B cell (primary cell): ENCODE measurements at regions not wholly inside any gene's neighbourhood (a gene's known extent, or its start where the extent isn't known, plus 50 kb on each side); places are given as distances from the start of the nearest gene placed in this dataset.

Experiments
- ATAC-seq: fragments of 200-7000 bp; cut with Tn5 transposase; one replicate; pipeline ENCODE4 v1.10.0; 2021; ENCODE audit warnings: low read depth, mild to moderate bottlenecking, moderate number of reproducible peaks, moderate library complexity
- CTCF ChIA-PET: fragments of 350-600 bp; sonication (Branson Sonifier 250); formaldehyde crosslinking; loops from one replicate; lab custom pipeline; 2021; ENCODE audit warnings: antibody characterized with exemption, inconsistent platforms; lab: Charles Lee
- POLR2A ChIA-PET: fragments of 350-600 bp; sonication (Branson Sonifier 250); formaldehyde crosslinking; loops from one replicate; lab custom pipeline; 2021; ENCODE audit warnings: antibody characterized with exemption; lab: Charles Lee
- DNase-seq: peaks from one replicate; pipeline ENCODE4 v3.0.0; 2013
- H2AFZ ChIP-seq: 2 replicates; pipeline ENCODE4 v1.6.1; 2012; ENCODE audit warnings: mild to moderate bottlenecking, low read depth, low read length; ENCODE audit not compliant: insufficient read depth, poor library complexity, severe bottlenecking
- H3K27ac ChIP-seq, 2 donors: 1 replicate in 1 of 2; 2 replicates in 1 of 2; pipeline ENCODE4 v1.5.1; 2012 to 2013; ENCODE audit warnings: low read length in 2 of 2, mild to moderate bottlenecking in 2 of 2, moderate library complexity in 1 of 2
- H3K27me3 ChIP-seq, 4 experiments: fragments of 200-600 bp in 1 of 4; sonication (generic) in 1 of 4; replicated peaks in 1 of 4; 1 replicate in 2 of 4; 2 replicates in 2 of 4; pipeline versions ENCODE4 v1.6.1 to v1.7.0; 2013 to 2016; ENCODE audit warnings: low read length in 3 of 4, mild to moderate bottlenecking in 2 of 4, mixed read lengths in 1 of 4, moderate library complexity in 1 of 4; ENCODE audit not compliant: insufficient read depth in 4 of 4, control insufficient read depth in 3 of 4; ENCODE audit errors: control extremely low read depth in 1 of 4
- H3K36me3 ChIP-seq, 2 experiments: replicated peaks in 1 of 2; 1 replicate in 1 of 2; 2 replicates in 1 of 2; pipeline versions ENCODE4 v1.6.1 to v1.7.1; 2013; ENCODE audit warnings: low read length in 1 of 2; ENCODE audit not compliant: insufficient read depth in 2 of 2, control insufficient read depth in 1 of 2; ENCODE audit errors: control extremely low read depth in 1 of 2, extremely low read depth in 1 of 2
- H3K4me1 ChIP-seq, 2 donors: fragments of 200-600 bp in 1 of 2; sonication (generic) in 1 of 2; 1 replicate in 1 of 2; 2 replicates in 1 of 2; pipeline versions ENCODE4 v1.5.1 to v1.6.1; 2013 to 2017; ENCODE audit warnings: low read length in 2 of 2; ENCODE audit not compliant: control insufficient read depth in 2 of 2, insufficient read depth in 2 of 2
- H3K4me2 ChIP-seq: replicated peaks from 2 replicates; pipeline ENCODE3; 2012; ENCODE audit warnings: mild to moderate bottlenecking, low read depth, low read length; ENCODE audit not compliant: poor library complexity, severe bottlenecking
- H3K4me3 ChIP-seq, 5 experiments: fragments of 200-600 bp in 1 of 5; sonication (generic) in 1 of 5; 1 replicate in 3 of 5; 2 replicates in 2 of 5; pipeline versions ENCODE4 v1.5.1 to v1.7.0; 2011 to 2016; ENCODE audit warnings: low read length in 4 of 5, mild to moderate bottlenecking in 4 of 5, low read depth in 2 of 5, control low read depth in 1 of 5, moderate library complexity in 1 of 5; ENCODE audit not compliant: insufficient read depth in 1 of 5; ENCODE audit errors: control extremely low read depth in 1 of 5, extremely low read depth in 1 of 5
- H3K79me2 ChIP-seq: fragments of 200-600 bp; sonication (generic); one replicate; pipeline ENCODE4 v1.6.0; 2016; ENCODE audit warnings: low read length; ENCODE audit not compliant: control insufficient read depth, insufficient read depth
- H3K9ac ChIP-seq: fragments of 200-600 bp; sonication (generic); 2 replicates; pipeline ENCODE4 v1.6.1; 2017; ENCODE audit warnings: mild to moderate bottlenecking, low read length, moderate library complexity
- H3K9me3 ChIP-seq, 3 donors: one replicate each; pipeline versions ENCODE4 v1.6.1 to v1.7.1; 2013; ENCODE audit warnings: low read length in 2 of 3; ENCODE audit not compliant: control insufficient read depth in 2 of 3, insufficient read depth in 1 of 3; ENCODE audit errors: control extremely low read depth in 1 of 3
- H4K20me1 ChIP-seq: 2 replicates; pipeline ENCODE4 v1.6.0; 2012; ENCODE audit warnings: mild to moderate bottlenecking, low read length; ENCODE audit not compliant: insufficient read depth, control insufficient read depth, poor library complexity, severe bottlenecking
- H3K27ac Mint-ChIP-seq: one replicate; pipeline ENCODE4 v1.8.0; 2021; ENCODE audit warnings: mixed read lengths
- H3K27me3 Mint-ChIP-seq: one replicate; pipeline ENCODE4 v1.8.0; 2021; ENCODE audit warnings: mixed read lengths
- H3K4me1 Mint-ChIP-seq: one replicate; pipeline ENCODE4 v1.8.0; 2021; ENCODE audit warnings: mixed read lengths
- H3K4me3 Mint-ChIP-seq: one replicate; pipeline ENCODE4 v1.8.0; 2021; ENCODE audit warnings: mixed read lengths
- H3K9me3 Mint-ChIP-seq: one replicate; pipeline ENCODE4 v1.8.0; 2022; ENCODE audit warnings: mixed read lengths; ENCODE audit not compliant: insufficient read depth
- CTCF ChIP-seq: fragments of 200-600 bp; IDR thresholded peaks from one replicate; pipeline ENCODE4 v1.8.0; 2022; ENCODE audit warnings: antibody characterized with exemption, mild to moderate bottlenecking
- EZH2 ChIP-seq: IDR thresholded peaks from 2 replicates; pipeline ENCODE4 v1.6.1; 2012; ENCODE audit warnings: borderline replicate concordance, low read depth, mild to moderate bottlenecking, moderate library complexity, low read length; ENCODE audit not compliant: insufficient read depth, poor library complexity, severe bottlenecking
- WGBS: methylation state at CpG from one replicate; pipeline ENCODE4 v1.1.5; 2013; ENCODE audit warnings: missing lambda C conversion rate; ENCODE audit not compliant: insufficient coverage; 5-methylcytosine and 5-hydroxymethylcytosine counted together
- intact Hi-C: fragments of 100-400 bp; cut with micrococcal nuclease; formaldehyde crosslinking; loops from one replicate; pipeline ENCODE4 v1.10.0; 2022

- ATAC-seq (no peak), DNase-seq (no peak)
- no peaks in the 10 kb centered on the region for H3K79me2 ChIP-seq
- Mint-ChIP-seq H3K9me3 (no peaks in the 10 kb centered on the region), H3K4me3 (no peak overlapping the region), H3K27me3 (no peaks in the 10 kb centered on the region), H3K27ac (no peak overlapping the region), H3K4me1 (no peaks in the 10 kb centered on the region)
- CTCF ChIA-PET: no interaction called here
- no peaks in the 10 kb centered on the region for H3K36me3 ChIP-seq
- H3K4me1 ChIP-seq: no peaks in the 10 kb centered on the region
- H2AFZ ChIP-seq: no peak overlapping the region
- intact Hi-C loops: no loop called here
- H4K20me1 ChIP-seq: no peaks in the 10 kb centered on the region
- H3K9me3 ChIP-seq: no peaks in the 10 kb centered on the region
- no peak overlapping the region for H3K27ac ChIP-seq
- H3K27me3 ChIP-seq: no peaks in the 10 kb centered on the region
- POLR2A ChIA-PET: no interaction called here
- WGBS: no CpG with 5 or more reads among the region's 1 CpG
- TF ChIP-seq EZH2: no peak
- TF ChIP-seq CTCF: no peak
- H3K4me3 ChIP-seq: no peak overlapping the region
- H3K4me2 ChIP-seq: no peak overlapping the region
- no peak overlapping the region for H3K9ac ChIP-seq
Measured at GRCh38 chr11:26904132-26904531, 89.8 kb upstream of the FIBIN start.

GRCh38 chr11:26904801-26905200 lies 89.1 kb upstream of the FIBIN start:
- H3K27ac Mint-ChIP-seq: no peak overlapping the region
- no peaks in the 10 kb centered on the region for H3K9me3 Mint-ChIP-seq
- no peak for TF ChIP-seq CTCF
- no peak for TF ChIP-seq EZH2
- no peak overlapping the region for H3K4me3 Mint-ChIP-seq
- H3K4me1 ChIP-seq: no peaks in the 10 kb centered on the region
- no peaks in the 10 kb centered on the region for H3K4me1 Mint-ChIP-seq
- CTCF ChIA-PET: no interaction called here
- no peaks in the 10 kb centered on the region for H3K9me3 ChIP-seq
- no CpG with 5 or more reads among the region's 1 CpG for WGBS
- no peak overlapping the region for H3K4me3 ChIP-seq
- no peak overlapping the region for H3K27ac ChIP-seq
- no peaks in the 10 kb centered on the region for H3K27me3 ChIP-seq
- no peaks in the 10 kb centered on the region for H3K27me3 Mint-ChIP-seq
- H2AFZ ChIP-seq: no peak overlapping the region
- H3K4me2 ChIP-seq: no peak overlapping the region
- H3K79me2 ChIP-seq: no peaks in the 10 kb centered on the region
- DNase-seq: no peak
- H4K20me1 ChIP-seq: no peaks in the 10 kb centered on the region
- intact Hi-C loops: no loop called here
- no peak overlapping the region for H3K9ac ChIP-seq
- H3K36me3 ChIP-seq: no peaks in the 10 kb centered on the region
- POLR2A ChIA-PET: no interaction called here
- ATAC-seq: no peak
